ENCODE measurements at regions not wholly inside any gene's neighbourhood (a gene's known extent, or its start where the extent isn't known, plus 50 kb on each side); places are given as distances from the start of the nearest gene placed in this dataset.

- H3K27me3 Mint-ChIP-seq (ENCODE audit: low read depth): peaks cover 20% of the 10 kb centered on the region
- no peaks in the 10 kb centered on the region for H3K4me1 Mint-ChIP-seq (ENCODE audit: low read depth)
- DNase-seq (no peak), ATAC-seq (no peak)
- H3K9me3 Mint-ChIP-seq: no peaks in the 10 kb centered on the region
- H3K36me3 Mint-ChIP-seq (ENCODE audit: insufficient read depth): no peaks in the 10 kb centered on the region
- H3K4me3 Mint-ChIP-seq: no peak overlapping the region
Measured at GRCh38 chr1:50275566-50275965, 147.7 kb downstream of the DMRTA2 start.

- Mint-ChIP-seq H3K4me3 (no peak overlapping the region), H3K4me1 (ENCODE audit: low read depth) (no peaks in the 10 kb centered on the region), H3K9me3 (no peaks in the 10 kb centered on the region), H3K36me3 (ENCODE audit: insufficient read depth) (no peaks in the 10 kb centered on the region), H3K27me3 (ENCODE audit: low read depth) (peaks cover 12% of the 10 kb centered on the region)
- DNase-seq (no peak), ATAC-seq (no peak)
Measured at GRCh38 chr1:50272912-50273311, 150.3 kb downstream of the DMRTA2 start.

GRCh38 chr1:50271968-50272578 is 151.2 kb downstream of the DMRTA2 start:
- DNase-seq (no peak), ATAC-seq (peak in 1 of 2 donors; percentile 48)
- no peaks in the 10 kb centered on the region for H3K9me3 Mint-ChIP-seq
- no peak overlapping the region for H3K4me3 Mint-ChIP-seq
- H3K4me1 Mint-ChIP-seq (ENCODE audit: low read depth): no peaks in the 10 kb centered on the region
- H3K36me3 Mint-ChIP-seq (ENCODE audit: insufficient read depth): no peaks in the 10 kb centered on the region
- H3K27me3 Mint-ChIP-seq (ENCODE audit: low read depth): peaks cover 7% of the 10 kb centered on the region

GRCh38 chr1:50271337-50271736 is 151.9 kb downstream of the DMRTA2 start:
- ATAC-seq: no peak
- no peaks in the 10 kb centered on the region for H3K36me3 Mint-ChIP-seq (ENCODE audit: insufficient read depth)
- H3K9me3 Mint-ChIP-seq: no peaks in the 10 kb centered on the region
- no peaks in the 10 kb centered on the region for H3K4me1 Mint-ChIP-seq (ENCODE audit: low read depth)
- H3K4me3 Mint-ChIP-seq: no peak overlapping the region
- DNase-seq: no peak
- H3K27me3 Mint-ChIP-seq (ENCODE audit: low read depth): peaks cover 7% of the 10 kb centered on the region

- H3K4me3 Mint-ChIP-seq: no peak overlapping the region
- H3K36me3 Mint-ChIP-seq (ENCODE audit: insufficient read depth): no peaks in the 10 kb centered on the region
- H3K4me1 Mint-ChIP-seq (ENCODE audit: low read depth): no peaks in the 10 kb centered on the region
- DNase-seq (no peak), ATAC-seq (no peak)
- no peaks in the 10 kb centered on the region for H3K9me3 Mint-ChIP-seq
- H3K27me3 Mint-ChIP-seq (ENCODE audit: low read depth): peaks cover 3% of the 10 kb centered on the region
Measured at GRCh38 chr1:50270926-50271325, 152.3 kb downstream of the DMRTA2 start.

DNA sequence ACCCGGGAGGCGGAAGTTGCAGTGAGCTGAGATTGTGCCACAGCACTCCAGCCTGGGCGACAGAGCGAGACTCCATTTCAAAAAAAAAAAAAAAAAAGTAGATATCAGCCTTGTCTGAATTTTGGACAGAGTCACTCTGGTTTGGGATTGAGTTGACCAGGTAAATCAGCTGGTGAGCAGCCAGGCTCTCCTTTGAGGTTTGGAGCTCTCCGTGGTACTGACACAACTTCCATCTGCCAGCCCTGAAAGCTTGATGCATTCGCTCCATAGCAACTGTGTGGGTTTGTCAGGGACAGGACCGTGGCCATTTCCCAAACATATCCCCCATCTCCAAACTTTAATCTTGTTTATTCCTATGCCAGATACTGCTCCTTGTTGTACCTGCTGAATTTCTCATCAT is 155.2 kb downstream of the DMRTA2 start:
- Mint-ChIP-seq H3K36me3 (ENCODE audit: insufficient read depth) (no peaks in the 10 kb centered on the region), H3K4me1 (ENCODE audit: low read depth) (no peaks in the 10 kb centered on the region), H3K27me3 (ENCODE audit: low read depth) (no peaks in the 10 kb centered on the region), H3K9me3 (no peaks in the 10 kb centered on the region), H3K4me3 (no peak overlapping the region)
- ATAC-seq: no peak
- DNase-seq: no peak

GRCh38 chr1:50266509-50266908 is 156.7 kb downstream of the DMRTA2 start:
- Mint-ChIP-seq H3K27me3 (ENCODE audit: low read depth) (no peaks in the 10 kb centered on the region), H3K4me3 (no peak overlapping the region), H3K4me1 (ENCODE audit: low read depth) (no peaks in the 10 kb centered on the region), H3K36me3 (ENCODE audit: insufficient read depth) (no peaks in the 10 kb centered on the region), H3K9me3 (no peaks in the 10 kb centered on the region)
- DNase-seq (no peak), ATAC-seq (no peak)

- H3K27me3 Mint-ChIP-seq (ENCODE audit: low read depth): no peaks in the 10 kb centered on the region
- DNase-seq: no peak
- H3K9me3 Mint-ChIP-seq: no peaks in the 10 kb centered on the region
- H3K4me3 Mint-ChIP-seq: no peak overlapping the region
- ATAC-seq: no peak
- H3K4me1 Mint-ChIP-seq (ENCODE audit: low read depth): no peaks in the 10 kb centered on the region
- no peaks in the 10 kb centered on the region for H3K36me3 Mint-ChIP-seq (ENCODE audit: insufficient read depth)
Measured at GRCh38 chr1:50265790-50266314, 157.1 kb downstream of the ELAVL4 start.

DNA sequence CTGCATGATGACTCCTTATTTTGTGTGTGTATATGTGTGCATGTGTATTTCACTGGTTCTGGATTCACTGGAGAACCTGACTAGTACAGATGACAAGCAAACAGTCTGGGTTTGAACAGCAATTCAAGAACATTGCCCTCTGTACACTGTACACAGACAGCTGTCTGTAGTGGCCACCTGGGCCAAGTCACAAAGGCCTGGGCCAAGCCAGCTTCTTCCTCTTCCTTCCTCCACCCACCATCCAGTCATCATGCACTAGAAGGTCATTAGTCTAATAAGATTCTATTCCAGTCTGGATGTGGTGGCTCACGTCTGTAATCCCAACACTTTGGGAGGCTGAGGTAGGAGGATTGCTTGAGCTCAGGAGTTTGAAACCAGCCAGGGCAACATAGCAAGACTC is 155.9 kb downstream of the ELAVL4 start:
- no peaks in the 10 kb centered on the region for H3K36me3 Mint-ChIP-seq (ENCODE audit: insufficient read depth)
- no peak overlapping the region for H3K4me3 Mint-ChIP-seq
- ATAC-seq: no peak
- H3K27me3 Mint-ChIP-seq (ENCODE audit: low read depth): peaks cover 4% of the 10 kb centered on the region
- no peak for DNase-seq
- H3K9me3 Mint-ChIP-seq: no peaks in the 10 kb centered on the region
- no peaks in the 10 kb centered on the region for H3K4me1 Mint-ChIP-seq (ENCODE audit: low read depth)

- H3K36me3 Mint-ChIP-seq (ENCODE audit: insufficient read depth): no peaks in the 10 kb centered on the region
- no peak overlapping the region for H3K4me3 Mint-ChIP-seq
- H3K9me3 Mint-ChIP-seq: no peaks in the 10 kb centered on the region
- DNase-seq (no peak), ATAC-seq (no peak)
- H3K4me1 Mint-ChIP-seq (ENCODE audit: low read depth): no peaks in the 10 kb centered on the region
- peaks cover 4% of the 10 kb centered on the region for H3K27me3 Mint-ChIP-seq (ENCODE audit: low read depth)
Measured at GRCh38 chr1:50262436-50262835, 153.7 kb downstream of the ELAVL4 start.

GRCh38 chr1:50261951-50262350 is 153.2 kb downstream of the ELAVL4 start:
- DNase-seq: no peak
- Mint-ChIP-seq H3K9me3 (no peaks in the 10 kb centered on the region), H3K4me3 (no peak overlapping the region), H3K27me3 (ENCODE audit: low read depth) (peaks cover 4% of the 10 kb centered on the region), H3K4me1 (ENCODE audit: low read depth) (no peaks in the 10 kb centered on the region), H3K36me3 (ENCODE audit: insufficient read depth) (no peaks in the 10 kb centered on the region)
- ATAC-seq: no peak

DNA sequence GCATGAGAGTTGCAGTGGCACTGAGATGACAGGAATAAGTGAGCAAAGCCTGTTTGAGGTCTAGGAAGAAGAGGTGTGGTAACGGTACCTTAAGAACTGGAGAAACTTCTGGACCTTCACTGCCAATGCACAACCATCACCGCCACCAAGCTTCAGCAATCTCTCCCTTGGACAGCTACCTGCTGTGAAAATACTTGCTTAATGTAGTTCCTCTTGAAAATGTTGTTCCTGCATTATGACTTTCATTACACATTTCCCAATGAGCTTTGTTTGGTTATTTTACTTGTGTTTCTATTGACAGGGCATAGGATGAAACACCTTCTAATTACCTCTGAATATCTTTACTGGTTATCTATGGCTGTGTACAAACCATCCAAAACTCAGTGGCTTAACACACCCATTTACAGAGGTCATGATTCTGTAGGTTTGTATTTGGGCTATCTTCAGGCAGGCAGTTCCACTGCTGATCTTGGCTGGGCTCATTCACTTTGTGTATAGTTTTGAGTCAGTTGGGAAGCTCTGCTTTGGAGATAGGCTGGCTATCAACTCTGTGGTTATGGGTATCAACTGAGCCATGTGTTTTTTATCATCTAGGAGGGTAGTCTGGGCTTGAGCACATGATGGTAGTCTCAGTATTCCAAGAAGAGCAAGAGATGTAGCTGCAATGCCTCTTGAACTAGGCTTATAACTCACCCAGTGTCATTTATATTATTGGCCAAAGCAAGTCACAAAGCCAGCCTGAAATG is 149.4 kb downstream of the ELAVL4 start:
- peaks cover 4% of the 10 kb centered on the region for H3K27me3 Mint-ChIP-seq (ENCODE audit: low read depth)
- ATAC-seq (no peak), DNase-seq (no peak)
- no peaks in the 10 kb centered on the region for H3K4me1 Mint-ChIP-seq (ENCODE audit: low read depth)
- no peak overlapping the region for H3K4me3 Mint-ChIP-seq
- no peaks in the 10 kb centered on the region for H3K9me3 Mint-ChIP-seq
- no peaks in the 10 kb centered on the region for H3K36me3 Mint-ChIP-seq (ENCODE audit: insufficient read depth)

DNA sequence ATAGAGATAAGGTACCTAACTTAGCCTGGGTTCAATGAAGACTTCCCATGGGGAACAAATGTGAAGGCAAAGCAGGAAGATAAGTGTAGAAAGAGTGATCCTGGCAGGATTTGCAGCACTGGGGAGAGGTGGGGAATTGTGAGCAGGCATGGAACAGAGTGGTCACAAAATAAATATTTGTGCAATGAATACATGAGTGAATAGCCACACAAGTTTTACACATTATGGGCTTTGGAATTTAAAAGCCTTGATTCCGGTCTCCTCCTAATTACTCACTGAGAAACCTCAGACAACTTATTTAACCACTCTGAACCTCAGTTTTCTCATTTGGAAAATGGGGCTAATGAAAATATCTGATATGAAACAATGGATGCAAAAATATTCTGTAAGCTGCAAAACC is 148.3 kb downstream of the ELAVL4 start:
- Mint-ChIP-seq H3K36me3 (ENCODE audit: insufficient read depth) (no peaks in the 10 kb centered on the region), H3K27me3 (ENCODE audit: low read depth) (peaks cover 7% of the 10 kb centered on the region), H3K9me3 (no peaks in the 10 kb centered on the region), H3K4me3 (no peak overlapping the region), H3K4me1 (ENCODE audit: low read depth) (no peaks in the 10 kb centered on the region)
- DNase-seq (no peak), ATAC-seq (no peak)
